HG02870 (cell line): ENCODE measurements at regions not wholly inside any gene's neighbourhood (a gene's known extent, or its start where the extent isn't known, plus 50 kb on each side); places are given as distances from the start of the nearest gene placed in this dataset.
"Not testable (repeated sequence)": the region's sequence is repeated elsewhere in the genome, so short reads cannot be mapped to it uniquely, and the experiment has no call there.

Experiments used
- ATAC-seq: cut with Tn5 transposase; IDR thresholded peaks from one replicate; pipeline ENCODE4 v1.9.1; 2021; ENCODE audit warnings: mild to moderate bottlenecking, moderate library complexity; ENCODE audit not compliant: unreplicated experiment

DNA sequence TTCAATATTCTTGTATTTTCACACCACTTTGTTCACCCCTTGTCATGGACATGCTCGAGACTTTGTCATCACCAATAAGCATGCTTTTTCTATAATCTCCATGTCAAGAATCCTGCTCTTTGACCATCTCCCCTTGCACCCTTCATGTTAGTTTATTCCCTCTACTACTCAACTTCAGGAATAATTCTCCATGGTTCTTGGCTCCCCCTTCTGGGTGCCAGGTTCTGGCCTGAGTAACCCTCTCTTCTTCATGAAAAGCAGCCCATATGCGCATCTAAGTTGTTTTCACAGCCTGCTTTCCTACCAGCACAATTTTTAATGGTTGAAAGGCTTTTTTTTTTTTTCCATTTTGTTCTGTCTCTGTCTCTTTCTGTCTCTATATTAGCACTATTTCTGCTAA, 160.7 kb downstream of the LEPR start:
- no peak for ATAC-seq

DNA sequence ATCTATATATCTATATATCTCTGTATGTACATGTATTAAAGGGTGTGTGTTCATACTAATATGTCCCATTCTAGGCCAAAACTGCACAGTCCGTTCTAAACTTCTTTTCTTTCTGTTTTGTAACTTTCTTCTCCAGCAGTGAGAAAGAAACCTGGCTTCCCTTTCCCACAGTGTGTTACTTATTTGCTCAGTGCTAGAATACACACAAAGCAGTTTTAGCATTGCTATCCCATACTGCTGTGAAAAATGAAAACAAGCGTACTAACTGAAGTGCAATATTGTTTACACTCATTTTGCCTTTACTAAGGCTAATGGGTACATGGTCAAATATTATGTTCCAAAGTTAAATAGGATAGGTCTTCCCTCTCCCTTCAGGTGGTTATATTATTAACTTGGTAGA, 163.9 kb downstream of the LEPR start:
- ATAC-seq, result no peak

DNA sequence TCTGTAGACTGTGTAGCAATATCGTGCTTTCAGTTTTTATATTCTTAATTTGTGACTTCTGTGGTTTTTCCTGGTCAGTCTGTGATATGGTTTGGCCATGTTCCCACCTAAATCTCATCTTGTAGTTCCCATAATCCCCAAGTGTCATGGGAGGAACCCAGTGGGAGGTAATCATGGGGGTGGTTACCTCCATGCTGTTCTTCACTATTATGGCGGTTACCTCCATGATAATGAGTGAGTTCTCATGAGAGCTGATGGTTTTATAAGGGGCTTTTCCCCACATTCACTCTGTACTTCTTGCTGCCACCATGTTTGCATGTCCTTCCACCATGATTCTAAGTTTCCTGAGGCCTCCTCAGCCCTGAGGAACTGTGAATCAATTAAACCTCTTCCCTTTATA, 169.8 kb downstream of the LEPR start:
- ATAC-seq, result no peak

DNA sequence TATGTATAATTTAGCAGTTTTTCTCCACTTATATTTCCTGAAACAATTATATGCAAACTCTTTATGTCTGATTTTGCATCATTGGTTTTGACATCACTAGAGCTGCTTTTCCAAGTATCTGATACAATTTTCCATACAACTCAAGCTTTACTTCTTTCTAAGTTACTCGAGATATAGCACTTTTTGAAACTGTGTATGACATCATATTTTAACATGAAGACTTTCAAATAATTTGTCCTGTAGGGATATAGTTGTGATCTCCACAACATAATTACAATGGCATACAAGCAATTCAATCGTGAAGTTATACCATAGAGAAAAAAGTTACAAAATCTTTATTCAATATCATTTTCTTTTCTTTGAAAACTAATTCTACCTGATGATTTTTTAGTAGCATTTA, 173.0 kb downstream of the LEPR start:
- ATAC-seq, result no peak

DNA sequence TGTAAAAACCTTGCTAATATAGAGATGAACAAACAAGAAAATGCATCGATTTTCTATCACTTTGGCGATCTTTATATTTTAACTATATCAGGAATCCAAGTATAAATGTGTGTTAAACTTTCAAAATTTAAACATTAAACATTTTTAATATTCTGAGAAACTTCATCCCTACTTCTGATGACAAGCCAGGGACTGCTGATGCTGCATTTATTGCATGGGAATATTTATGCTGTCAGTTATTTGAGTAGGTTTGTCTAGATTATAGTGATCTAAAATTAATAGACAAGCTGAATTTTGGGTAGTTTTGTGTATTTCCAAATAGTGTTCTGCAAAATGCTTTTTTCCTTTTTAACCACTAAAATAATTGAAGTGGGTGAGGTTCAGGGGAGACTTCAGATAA, 175.3 kb downstream of the LEPR start:
- no peak for ATAC-seq

DNA sequence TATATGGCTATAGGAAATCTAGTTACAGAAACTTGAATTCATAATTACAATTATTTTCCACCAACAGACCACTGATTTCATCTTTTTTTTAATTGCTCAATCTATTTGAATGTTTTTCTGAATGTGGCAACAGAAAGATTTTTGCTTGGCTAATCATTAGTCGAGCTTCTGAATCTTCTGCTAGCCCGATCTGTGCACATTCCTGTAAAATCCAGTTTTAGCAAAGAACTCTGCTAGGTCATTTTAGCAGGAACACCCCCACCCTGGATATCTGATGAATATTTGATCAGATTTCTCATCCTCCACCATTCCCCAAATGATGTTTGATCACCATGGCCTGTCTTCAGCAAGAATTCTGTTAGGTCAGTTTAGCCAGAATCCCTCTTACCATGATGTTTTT, 176.3 kb downstream of the LEPR start:
- ATAC-seq, result no peak

DNA sequence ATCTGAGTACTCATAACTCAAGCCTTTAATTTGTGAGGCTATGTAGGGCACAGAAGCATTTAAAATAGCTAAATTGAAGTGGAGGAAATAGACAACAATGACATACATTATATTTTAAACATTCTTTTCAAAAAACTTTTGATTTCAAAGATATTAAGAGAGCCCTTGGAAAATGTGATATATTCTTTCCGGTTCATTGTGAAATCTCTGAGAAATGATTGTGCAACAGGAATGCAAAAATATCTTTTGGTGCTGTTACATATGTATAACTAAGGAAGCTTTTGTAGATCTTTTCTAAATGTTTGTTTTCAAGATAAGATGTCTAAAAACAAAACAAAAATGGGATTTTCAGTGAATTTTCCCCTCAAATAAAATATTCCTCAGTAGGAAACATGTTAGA, 185.2 kb downstream of the LEPR start:
- no peak for ATAC-seq

DNA sequence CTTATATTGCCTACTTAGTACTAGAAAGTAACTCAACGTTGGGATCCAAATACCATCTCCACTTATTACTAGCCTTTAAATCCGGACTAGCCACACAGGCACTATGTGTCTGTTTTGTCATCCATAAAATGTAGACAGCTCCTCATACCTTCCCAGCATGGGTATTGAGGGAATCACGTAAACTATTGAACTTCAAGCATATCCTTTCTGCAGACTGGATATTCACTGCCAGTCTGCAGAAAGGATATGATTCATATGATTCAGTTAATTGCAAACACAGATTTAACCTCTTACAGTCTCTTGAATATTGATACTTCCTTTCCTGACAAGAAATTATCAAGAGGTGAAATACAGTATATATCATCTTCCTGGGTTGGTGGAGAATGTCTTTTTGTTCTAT, 186.0 kb downstream of the LEPR start:
- ATAC-seq, result no peak

DNA sequence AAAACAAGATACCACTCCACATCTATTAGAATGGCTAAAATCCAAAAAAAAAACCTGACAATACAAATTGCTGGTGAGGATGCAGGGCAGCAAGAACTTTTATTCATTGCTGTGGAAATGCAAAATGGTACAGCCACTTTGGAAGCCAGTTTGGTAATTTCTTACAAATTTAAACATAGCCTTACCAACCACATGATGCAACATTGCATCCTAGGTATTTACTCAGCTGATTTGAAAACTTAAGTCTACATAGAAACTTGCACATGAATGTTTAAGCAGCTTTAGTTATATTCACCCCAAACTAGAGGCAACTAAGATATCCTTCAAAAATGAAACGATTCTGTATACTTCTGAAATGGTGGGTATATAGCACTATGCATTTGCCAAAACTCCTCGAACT, 178.8 kb upstream of the PDE4B start:
- ATAC-seq, result no peak

DNA sequence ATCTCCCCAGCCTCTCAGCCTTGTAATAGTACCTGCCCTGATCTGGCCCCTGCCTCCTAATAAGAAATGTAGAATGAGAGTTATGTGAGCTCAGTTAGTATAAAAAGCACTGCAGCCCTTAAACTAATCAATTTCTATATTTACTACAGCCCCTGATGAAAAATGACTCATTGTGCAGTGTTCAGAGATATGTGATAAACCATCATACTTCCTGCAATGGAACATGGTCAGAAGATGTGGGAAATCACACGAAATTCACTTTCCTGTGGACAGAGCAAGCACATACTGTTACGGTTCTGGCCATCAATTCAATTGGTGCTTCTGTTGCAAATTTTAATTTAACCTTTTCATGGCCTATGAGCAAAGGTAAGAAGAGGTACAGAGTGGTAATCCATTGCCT, 176.8 kb upstream of the PDE4B start:
- ATAC-seq, result no peak

DNA sequence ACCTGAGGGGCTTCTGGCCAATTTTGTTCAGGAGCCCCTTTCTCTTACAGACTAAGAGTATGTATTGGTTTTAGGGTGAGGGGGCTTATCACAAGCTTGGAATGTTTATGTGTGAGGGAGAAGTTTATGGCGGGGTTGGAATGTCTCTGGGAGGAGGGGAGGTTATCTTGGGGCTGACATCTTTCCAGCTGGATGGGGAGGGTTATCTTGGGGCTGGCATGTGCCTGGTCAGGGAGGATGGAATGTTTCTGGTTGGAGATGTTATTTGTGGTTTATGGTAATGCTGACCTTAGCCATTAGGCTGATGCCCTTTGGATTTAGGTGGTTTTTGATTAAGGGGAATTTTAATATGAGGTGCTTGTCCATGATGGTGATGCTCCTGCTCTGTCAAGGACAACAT, 171.0 kb upstream of the PDE4B start:
- not testable (repeated sequence) for ATAC-seq

DNA sequence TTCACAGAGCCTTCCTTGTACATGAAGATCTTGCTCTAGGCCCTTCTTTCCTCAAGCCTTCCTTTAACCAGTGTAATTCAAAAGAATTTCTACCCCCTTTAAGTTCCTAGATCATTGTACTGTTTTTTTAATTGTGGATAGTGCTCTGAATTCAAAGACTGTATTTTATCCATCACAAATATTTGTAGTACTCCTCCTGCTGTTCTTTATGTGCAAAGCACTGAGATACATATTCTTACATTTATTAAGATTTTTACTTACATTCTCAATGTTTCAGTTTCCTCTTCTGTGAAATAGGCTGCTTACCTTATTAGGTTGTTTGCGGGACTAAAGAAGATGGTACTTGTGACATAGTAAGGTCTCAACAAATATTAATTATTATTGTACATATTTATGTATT, 168.8 kb upstream of the PDE4B start:
- no peak for ATAC-seq

DNA sequence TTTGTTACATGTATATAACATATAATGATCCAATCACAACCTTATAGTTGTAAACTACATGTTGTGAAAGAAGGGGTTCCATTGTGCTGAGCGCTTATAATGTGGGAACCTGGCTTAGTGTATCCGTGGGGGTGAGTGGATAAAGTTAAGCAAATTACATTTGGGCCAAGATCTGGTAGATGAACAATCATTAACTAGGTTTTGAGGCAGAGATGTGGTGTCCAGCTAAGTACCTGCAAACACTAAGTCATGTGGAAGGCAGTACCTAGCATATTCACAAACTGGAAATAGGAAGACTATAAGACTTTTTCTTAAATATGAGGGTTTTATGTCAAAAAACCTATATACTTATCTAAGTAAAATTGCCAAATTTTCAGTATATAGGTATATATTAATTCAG, 167.2 kb upstream of the PDE4B start:
- ATAC-seq, result no peak

DNA sequence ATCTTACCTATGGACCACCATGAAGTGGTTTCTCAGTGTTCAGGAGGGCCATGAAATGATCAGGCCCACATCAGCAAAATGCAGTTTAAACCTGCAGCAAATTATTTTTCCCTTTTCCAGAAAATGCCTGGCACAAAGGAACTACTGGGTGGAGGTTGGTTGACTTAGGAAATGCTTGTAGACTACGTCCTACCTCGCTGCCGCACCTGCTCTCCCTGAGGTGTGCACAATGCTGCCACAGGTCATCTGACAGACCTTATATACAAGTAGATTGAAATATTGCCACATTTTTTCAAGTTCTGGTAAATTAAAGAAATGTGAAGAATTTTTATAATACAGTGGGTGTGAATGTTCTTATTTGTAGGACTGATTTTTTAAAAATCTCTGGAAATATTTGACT, 166.7 kb upstream of the PDE4B start:
- ATAC-seq, result no peak

DNA sequence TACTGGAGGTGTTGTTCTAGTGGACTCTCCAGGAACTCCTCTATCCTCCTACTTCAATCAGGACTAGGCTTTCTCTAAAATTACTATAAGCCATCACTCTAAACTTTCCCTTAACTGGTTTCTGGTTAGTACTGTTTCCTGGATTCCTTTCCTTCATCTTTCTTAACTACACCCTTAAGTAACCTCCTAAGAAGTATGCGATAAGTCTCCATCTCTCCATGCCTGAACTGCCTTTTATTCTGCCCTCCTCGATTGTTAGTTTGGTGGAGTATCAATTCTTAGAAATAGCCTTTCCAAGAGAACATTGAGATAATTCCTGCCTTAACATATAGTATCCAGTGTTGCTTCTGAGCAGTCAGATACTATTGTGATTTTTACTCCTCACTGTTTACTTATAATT, 162.9 kb upstream of the PDE4B start:
- no peak for ATAC-seq

DNA sequence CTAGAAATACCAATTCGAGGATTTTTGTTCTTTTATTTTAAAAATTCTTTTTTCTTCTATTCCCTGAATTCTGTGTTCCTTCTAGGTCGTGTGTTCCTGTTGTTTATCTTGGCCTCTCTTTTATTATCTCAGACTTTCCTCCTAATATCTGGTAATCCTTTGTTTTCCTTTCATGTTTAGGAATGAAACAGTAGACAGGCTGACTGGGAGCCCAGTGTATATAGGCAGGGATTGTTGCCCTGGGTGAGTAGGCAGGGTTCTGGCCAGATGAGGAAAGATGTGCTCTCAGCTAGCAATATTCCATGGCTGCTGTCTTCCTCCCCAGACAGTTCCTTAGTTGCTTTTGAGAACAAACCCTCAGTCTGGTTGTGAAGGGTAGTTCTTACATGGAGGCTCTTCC, 161.8 kb upstream of the PDE4B start:
- no peak for ATAC-seq

DNA sequence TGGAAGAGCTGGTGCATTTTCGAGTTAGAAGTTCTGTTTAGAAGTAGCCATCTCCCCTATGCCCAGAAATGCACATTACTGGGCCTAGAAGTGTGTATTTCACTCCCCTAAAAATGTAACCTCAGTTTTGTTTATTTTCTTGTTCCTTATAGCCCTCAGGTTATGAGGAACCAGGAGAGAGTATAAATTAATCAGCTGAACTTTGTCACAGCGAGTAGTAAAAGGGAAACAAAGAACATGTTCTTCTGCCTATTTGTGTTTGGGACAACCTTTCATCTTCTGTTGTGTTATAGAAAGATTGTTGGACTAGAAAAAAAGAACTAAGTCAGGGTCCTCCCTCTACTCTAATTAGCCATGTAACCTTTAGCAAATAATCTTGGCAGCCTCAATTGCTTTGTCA, 160.5 kb upstream of the PDE4B start:
- no peak for ATAC-seq

DNA sequence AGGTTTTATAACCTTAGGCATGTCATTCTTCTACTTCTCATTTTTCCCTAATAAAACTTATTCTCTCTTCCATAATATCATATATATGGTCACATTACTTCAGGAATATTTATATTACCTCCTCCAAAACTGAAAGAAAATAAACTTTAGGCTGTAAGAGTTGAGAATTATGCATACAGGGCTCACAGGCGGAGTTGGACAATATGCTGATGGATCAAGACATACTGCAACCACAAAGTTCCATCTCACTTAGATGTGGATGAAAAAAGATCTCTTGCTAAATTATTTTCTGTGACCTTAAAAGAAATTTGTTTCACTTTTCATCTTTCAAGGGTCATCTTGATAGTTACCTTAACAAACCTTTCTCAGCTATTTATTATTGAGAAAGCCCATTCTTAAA, 152.6 kb upstream of the PDE4B start:
- ATAC-seq, result no peak

DNA sequence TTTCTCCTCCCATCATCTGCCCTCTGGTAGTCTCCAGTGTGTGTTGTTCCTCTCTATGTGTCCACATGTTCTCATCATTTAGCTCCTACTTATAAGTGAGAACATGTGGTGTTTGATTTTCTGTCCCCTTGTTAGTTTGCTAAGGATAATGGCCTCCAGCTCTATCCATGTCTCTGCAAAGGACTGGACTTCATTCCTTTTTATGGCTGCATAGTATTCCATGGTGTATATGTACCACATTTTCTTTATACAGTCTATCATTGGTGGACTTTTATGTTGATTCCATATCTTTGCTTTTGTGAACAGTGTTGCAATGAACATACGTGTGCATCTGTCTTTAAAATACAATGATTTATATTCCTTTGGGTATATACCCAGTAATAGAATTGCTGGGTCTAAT, 143.5 kb upstream of the PDE4B start:
- not testable (repeated sequence) for ATAC-seq

DNA sequence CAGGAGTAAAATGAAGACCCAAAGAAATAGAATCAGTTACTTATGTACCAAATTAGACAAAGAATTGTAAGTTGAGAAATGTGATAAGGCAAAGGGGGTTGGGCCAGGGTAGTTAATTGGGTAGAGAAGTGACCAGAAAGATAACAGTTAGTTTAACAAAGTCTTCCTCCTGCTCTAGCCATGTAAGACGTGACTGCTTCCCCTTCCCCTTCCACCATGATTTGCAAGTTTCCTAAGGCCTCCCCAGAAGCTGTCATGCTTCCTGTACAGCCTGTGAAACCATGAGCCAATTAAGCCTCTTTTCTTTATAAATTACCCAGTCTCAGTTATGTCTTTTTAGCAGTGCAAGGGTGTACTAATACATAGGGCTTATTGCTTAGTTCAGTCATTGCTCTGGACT, 142.0 kb upstream of the PDE4B start:
- ATAC-seq, result no peak

DNA sequence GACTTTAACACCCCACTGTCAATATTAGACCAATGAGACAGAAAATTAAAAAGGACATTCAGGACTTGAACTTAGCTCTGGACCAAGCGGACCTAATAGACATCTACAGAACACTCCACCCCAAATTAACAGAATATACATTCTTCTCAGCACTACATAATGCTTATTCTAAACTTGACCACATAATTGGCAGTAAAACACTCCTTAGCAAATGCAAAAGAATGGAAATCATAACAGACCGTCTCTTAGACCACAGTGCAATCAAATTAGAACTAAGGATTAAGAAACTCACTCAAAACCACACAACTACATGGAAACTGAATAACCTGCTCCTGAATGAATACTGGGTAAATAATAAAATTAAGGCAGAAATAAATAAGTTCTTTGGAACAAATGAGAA, 138.2 kb upstream of the PDE4B start:
- not testable (repeated sequence) for ATAC-seq

DNA sequence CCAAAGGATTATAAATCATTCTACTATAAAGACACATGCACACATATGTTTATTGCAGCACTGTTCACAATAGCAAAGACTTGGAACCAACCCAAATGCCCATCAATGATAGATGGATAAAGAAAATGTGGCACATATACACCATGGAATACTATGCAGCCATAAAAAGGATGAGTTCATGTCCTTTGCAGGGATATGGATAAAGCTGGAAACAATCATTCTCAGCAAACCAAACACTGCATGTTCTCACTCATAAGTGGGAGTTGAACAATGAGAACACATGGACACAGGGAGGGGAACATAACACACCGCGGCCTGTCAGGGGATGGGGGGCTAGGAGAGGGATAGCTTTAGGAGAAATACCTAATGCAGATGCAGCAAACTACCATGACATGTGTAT, 135.1 kb upstream of the PDE4B start:
- ATAC-seq, result not testable (repeated sequence)

DNA sequence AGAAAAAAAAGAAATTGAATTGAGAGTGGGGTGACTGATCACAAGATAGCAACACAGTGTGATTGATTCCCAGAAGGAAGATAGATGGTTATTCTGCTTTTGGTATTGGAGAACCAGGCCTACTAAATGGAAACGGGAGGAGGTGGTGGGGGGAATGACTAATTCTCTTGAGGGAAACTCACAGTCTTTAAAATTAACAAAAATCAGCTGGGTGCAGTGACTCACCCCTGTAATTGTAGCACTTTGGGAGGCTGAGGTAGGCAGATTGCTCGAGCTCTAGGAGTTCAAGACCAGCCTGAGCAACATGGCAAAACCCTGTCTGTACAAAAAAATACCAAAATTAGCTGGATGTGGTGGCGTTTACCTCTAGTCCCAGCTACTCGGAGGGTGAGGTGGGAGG, 134.6 kb upstream of the PDE4B start:
- ATAC-seq, result no peak

DNA sequence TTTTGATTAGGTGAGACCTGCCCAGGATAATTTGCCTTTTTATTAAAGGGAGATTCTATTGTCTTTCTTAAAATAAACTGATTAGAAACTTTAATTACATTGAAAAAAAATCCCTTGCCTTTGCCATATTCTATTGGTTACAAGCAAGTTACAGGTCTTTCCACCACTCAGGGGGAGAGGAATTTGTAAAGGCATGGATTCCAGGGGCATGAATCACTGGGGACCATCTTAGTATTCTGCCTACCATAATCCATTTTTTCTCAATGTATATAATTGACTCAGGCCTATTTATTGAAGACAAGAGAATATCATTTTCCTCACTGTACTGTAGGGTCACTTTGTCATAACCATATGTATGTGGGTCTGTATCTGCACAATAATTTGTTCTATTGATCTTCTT, 124.3 kb upstream of the PDE4B start:
- no peak for ATAC-seq
